OCI-LY1 (cell line): ENCODE measurements at regions not wholly inside any gene's neighbourhood (a gene's known extent, or its start where the extent isn't known, plus 50 kb on each side); places are given as distances from the start of the nearest gene placed in this dataset.

Source experiments
- H2AFZ ChIP-seq: fragments of 200-600 bp; sonication (generic), shearing (Covaris generic); 2 replicates; pipeline ENCODE4 v1.6.0; 2014; ENCODE audit warnings: antibody characterized with exemption, mild to moderate bottlenecking, low read length
- H3F3A ChIP-seq: fragments of 200-600 bp; sonication (generic), shearing (Covaris generic); 2 replicates; pipeline ENCODE4 v1.6.0; 2014; ENCODE audit warnings: mild to moderate bottlenecking, antibody characterized with exemption, low read length, moderate library complexity; ENCODE audit not compliant: insufficient read depth
- H3K27ac ChIP-seq: fragments of 200-600 bp; sonication (generic); 2 replicates; pipeline ENCODE4 v1.5.1; 2014; ENCODE audit warnings: low read length, mixed run types, mild to moderate bottlenecking, low read depth; ENCODE audit not compliant: poor library complexity, severe bottlenecking
- H3K27me3 ChIP-seq: fragments of 200-600 bp; sonication (generic); 2 replicates; pipeline ENCODE4 v1.6.0; 2014; ENCODE audit warnings: antibody characterized with exemption, mild to moderate bottlenecking, low read length, moderate library complexity; ENCODE audit not compliant: insufficient read depth
- H3K36me3 ChIP-seq: fragments of 200-600 bp; sonication (generic); 2 replicates; pipeline ENCODE4 v1.6.1; 2014; ENCODE audit warnings: mild to moderate bottlenecking, antibody characterized with exemption, low read length, moderate library complexity, mixed read lengths; ENCODE audit not compliant: insufficient read depth
- H3K4me1 ChIP-seq: fragments of 200-600 bp; sonication (generic); 2 replicates; pipeline ENCODE4 v1.5.1; 2014; ENCODE audit warnings: mild to moderate bottlenecking, low read length, moderate library complexity; ENCODE audit not compliant: insufficient read depth, severe bottlenecking
- H3K4me2 ChIP-seq: fragments of 200-600 bp; sonication (generic), shearing (Covaris generic); 2 replicates; pipeline ENCODE4 v1.6.1; 2014; ENCODE audit warnings: low read length
- H3K4me3 ChIP-seq: fragments of 200-600 bp; sonication (generic); 2 replicates; pipeline ENCODE4 v1.5.1; 2014; ENCODE audit warnings: low read length, low read depth, mild to moderate bottlenecking, mixed read lengths; ENCODE audit not compliant: poor library complexity, severe bottlenecking
- H3K79me2 ChIP-seq: fragments of 200-600 bp; shearing (Covaris generic); 2 replicates; pipeline ENCODE4 v1.6.1; 2016; ENCODE audit warnings: mixed run types, low read length, mixed read lengths; ENCODE audit not compliant: insufficient read depth
- H3K9ac ChIP-seq: fragments of 200-600 bp; sonication (generic), shearing (Covaris generic); 2 replicates; pipeline ENCODE4 v1.6.1; 2014; ENCODE audit warnings: mild to moderate bottlenecking, low read length, mixed read lengths
- H3K9me2 ChIP-seq: fragments of 200-600 bp; sonication (generic), shearing (Covaris generic); 2 replicates; pipeline ENCODE4 v1.6.1; 2014; ENCODE audit warnings: low read depth, mild to moderate bottlenecking, low read length, mixed read lengths
- H3K9me3 ChIP-seq: fragments of 200-600 bp; shearing (Covaris generic); 2 replicates; pipeline ENCODE4 v1.6.1; 2014; ENCODE audit warnings: low read length, mixed read lengths
- H4K20me1 ChIP-seq: fragments of 200-600 bp; sonication (generic), shearing (Covaris generic); 2 replicates; pipeline ENCODE4 v1.6.0; 2016; ENCODE audit warnings: mild to moderate bottlenecking, low read length; ENCODE audit not compliant: insufficient read depth
- CTCF ChIP-seq: fragments of 200-600 bp; sonication (generic), shearing (Covaris generic); IDR thresholded peaks from 2 replicates; pipeline ENCODE4 v1.5.1; 2017; ENCODE audit warnings: mild to moderate bottlenecking, antibody characterized with exemption, low read length, moderate library complexity, mixed read lengths
- EZH2 ChIP-seq: fragments of 200-600 bp; sonication (generic), shearing (Covaris generic); IDR thresholded peaks from 2 replicates; pipeline ENCODE4 v1.8.0; 2017; ENCODE audit warnings: borderline replicate concordance, mixed run types, mild to moderate bottlenecking, antibody characterized with exemption, low read length, moderate library complexity, mixed read lengths

- H3K27me3 ChIP-seq = no peaks in the 10 kb centered on the region
- no peaks in the 10 kb centered on the region for H3K36me3 ChIP-seq
- H3K27ac ChIP-seq = no peak overlapping the region
- H3F3A ChIP-seq = no peaks in the 10 kb centered on the region
- no peaks in the 10 kb centered on the region for H4K20me1 ChIP-seq
- no peaks in the 10 kb centered on the region for H3K79me2 ChIP-seq
- H3K4me1 ChIP-seq = no peaks in the 10 kb centered on the region
- TF ChIP-seq CTCF (no peak), EZH2 (no peak)
- H2AFZ ChIP-seq = no peak overlapping the region
- no peak overlapping the region for H3K4me3 ChIP-seq
- no peaks in the 10 kb centered on the region for H3K9me3 ChIP-seq
- H3K9me2 ChIP-seq = no peaks in the 10 kb centered on the region
- H3K4me2 ChIP-seq = no peak overlapping the region
- no peak overlapping the region for H3K9ac ChIP-seq
Measured at GRCh38 chr14:21874167-21874566, 200.5 kb upstream of the OR4E1 start.

- Histone ChIP-seq H3F3A (no peaks in the 10 kb centered on the region), H3K27ac (no peak overlapping the region), H2AFZ (no peak overlapping the region), H3K4me3 (no peak overlapping the region), H3K4me2 (no peak overlapping the region), H3K36me3 (no peaks in the 10 kb centered on the region), H4K20me1 (no peaks in the 10 kb centered on the region), H3K4me1 (no peaks in the 10 kb centered on the region), H3K9ac (no peak overlapping the region), H3K27me3 (no peaks in the 10 kb centered on the region), H3K9me2 (no peaks in the 10 kb centered on the region), H3K9me3 (no peaks in the 10 kb centered on the region), H3K79me2 (no peaks in the 10 kb centered on the region)
- TF ChIP-seq EZH2 (no peak), CTCF (peak; percentile 79)
Measured at GRCh38 chr14:21868442-21869046, 194.9 kb upstream of the OR4E1 start.

- Histone ChIP-seq H3K27me3 (no peaks in the 10 kb centered on the region), H3K4me3 (no peak overlapping the region), H3K36me3 (no peaks in the 10 kb centered on the region), H4K20me1 (no peaks in the 10 kb centered on the region), H3K9ac (no peak overlapping the region), H3K4me1 (no peaks in the 10 kb centered on the region), H2AFZ (no peak overlapping the region), H3K9me3 (no peaks in the 10 kb centered on the region), H3K9me2 (no peaks in the 10 kb centered on the region), H3F3A (no peaks in the 10 kb centered on the region), H3K79me2 (no peaks in the 10 kb centered on the region), H3K4me2 (no peak overlapping the region), H3K27ac (no peak overlapping the region)
- TF ChIP-seq CTCF = no peak
- no peak for TF ChIP-seq EZH2
Measured at GRCh38 chr14:21867541-21867940, 193.9 kb upstream of the OR4E1 start.
